ENCODE measurements at regions not wholly inside any gene's neighbourhood (a gene's known extent, or its start where the extent isn't known, plus 50 kb on each side); places are given as distances from the start of the nearest gene placed in this dataset.
"Not testable (repeated sequence)": the region's sequence is repeated elsewhere in the genome, so short reads cannot be mapped to it uniquely, and the experiment has no call there.

- TF ChIP-seq CTCF, EZH2phosphoT487 (IDR thresholded peaks at IDR 0.05; ENCODE audit: low read length): not testable (repeated sequence)
These were observed 192.8 kb downstream of the DIO2 start for GRCh38 chr14:80018476-80018875.
